ENCODE measurements at regions not wholly inside any gene's neighbourhood (a gene's known extent, or its start where the extent isn't known, plus 50 kb on each side); places are given as distances from the start of the nearest gene placed in this dataset.
A peak's percentile ranks its signal among the peaks of the same experiment; 100 is the strongest.

DNA sequence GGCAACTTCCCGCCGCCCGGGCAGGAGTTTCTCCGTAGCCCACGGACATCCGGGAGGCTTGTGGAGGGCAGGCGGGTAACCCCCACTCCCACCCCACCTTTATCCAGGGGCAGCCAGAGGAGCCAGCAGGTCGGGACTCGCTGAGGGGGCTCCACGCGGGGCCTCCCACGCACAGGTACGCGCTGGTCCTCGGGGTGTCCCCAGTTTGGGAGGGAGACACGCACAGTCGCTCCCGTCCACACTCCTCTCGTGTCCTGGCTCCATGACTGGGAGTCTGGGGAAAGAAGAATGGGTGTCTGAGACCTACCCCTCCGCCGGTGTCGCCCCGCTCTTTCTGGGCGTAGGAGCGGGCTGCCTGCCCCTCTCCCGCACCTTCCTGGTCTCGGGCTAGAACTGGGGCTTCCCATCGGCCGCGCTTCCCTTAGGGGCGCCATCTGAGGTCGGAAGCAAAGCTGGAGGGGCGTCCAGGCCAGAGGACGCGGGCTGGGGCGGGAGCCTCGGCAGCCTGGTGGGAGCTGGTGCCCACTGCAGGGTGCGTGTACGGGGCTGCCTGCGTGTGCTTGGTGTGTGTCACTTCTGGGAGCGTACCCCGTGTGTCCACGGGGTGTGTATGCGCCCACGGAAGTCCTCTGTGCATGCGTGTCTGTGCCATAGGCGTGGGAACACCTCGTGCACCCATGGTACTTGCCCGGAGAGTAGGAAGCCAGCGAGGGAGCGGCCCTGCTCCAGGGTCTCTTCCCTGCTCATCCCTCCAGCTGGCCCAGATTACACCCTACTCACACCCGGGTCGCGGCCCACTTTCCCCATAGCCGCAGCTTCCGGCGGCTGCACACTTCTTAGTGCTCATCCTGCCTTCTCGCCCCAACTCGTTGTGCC lies 73.0 kb upstream of the LEP start:
- no peak for DNase-seq (ENCODE audit: low spot score)

DNA sequence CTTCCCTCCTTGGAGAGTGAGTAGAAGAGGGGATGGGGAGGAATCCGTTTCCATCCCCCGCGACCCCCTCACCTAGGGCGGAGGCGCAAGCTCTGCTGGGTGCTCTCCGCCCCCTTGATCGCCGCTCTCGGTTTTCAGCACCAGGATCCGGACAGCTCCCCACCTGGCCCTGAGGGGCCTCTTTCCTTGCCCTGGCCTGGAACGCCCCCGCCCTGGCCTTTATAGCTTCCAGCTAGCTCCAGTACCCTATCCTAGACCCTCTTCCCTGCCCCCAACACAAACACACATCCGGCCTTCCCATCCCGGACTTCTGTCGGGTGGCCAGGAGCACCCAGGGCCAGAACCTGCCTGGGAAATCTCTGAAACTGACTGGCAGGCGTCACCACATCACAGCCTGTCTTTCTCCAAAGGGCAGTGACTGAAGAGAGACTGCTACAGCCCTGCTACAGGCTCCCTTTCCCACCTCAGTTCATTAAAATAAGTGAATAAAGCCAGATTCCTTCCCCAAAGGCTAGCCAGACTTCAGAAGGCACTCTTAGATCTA lies 72.3 kb upstream of the LEP start:
- DNase-seq (ENCODE audit: low spot score) = no peak

DNA sequence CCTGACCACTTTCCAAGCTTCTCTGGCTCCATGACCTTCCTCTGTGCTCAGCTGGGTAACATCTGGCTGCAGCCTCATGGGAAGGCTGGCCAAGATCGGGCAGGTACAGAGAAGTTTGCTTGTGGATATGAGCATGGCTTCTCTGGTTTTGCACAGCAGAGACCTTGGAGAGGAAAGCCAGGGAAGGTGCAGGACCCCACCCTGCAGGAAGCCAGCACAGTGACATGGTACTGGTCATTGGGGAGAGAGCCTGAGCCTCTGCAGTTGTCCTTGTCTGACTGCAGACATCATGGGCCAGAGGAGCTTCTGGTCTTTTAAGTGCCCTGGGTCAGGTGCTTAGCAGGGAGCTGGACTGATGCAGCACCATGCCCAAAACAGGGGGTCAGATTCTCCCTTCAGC lies 70.6 kb upstream of the LEP start:
- DNase-seq (ENCODE audit: low spot score) = no peak

DNA sequence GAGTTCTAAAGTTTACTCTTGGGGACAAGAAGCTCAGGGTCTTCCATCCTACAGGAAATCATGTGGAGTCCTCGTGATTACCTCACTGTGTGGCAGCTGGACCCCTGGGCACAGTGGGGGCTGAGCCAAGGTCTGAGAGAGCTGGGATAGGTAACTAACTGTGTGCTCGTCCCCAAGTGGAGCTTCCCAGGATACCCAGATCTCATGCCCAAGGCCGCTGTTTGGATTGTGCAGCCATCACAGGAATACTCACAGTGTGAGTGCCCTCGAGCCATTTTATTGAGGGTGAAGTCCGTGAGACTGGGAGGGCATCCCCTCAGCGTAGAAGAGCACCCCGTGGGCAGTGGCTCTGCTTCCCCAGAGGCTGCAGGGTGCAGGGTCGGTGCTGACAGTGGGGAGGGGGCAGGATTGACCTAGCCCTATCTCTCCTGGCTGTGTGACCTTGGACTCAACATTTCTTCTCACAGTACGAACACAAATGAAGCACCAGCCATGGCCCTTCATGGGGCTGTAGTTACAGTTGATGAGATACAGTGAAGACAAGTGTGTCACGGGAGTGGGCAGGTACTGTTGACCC lies 69.6 kb upstream of the LEP start:
- no peak for DNase-seq (ENCODE audit: low spot score)

DNA sequence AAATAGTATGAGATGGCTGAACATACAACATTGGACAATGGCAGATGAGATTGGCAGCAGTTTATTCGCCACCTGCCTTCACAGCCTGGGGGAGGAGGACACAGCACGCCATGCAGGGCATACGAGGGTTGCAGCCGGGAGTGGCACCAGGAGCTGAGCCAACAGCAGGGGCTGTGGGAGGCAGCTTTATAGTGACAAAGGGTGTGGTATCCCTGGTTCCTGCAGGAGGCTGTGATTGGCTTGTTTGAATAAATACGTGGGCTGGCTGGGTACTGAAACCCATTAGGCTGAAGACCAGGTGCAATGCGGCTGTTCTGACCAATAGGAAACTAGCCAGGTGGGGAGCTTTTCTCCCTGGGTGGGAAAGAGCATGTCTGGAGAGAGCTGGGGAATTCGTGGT lies 68.9 kb upstream of the LEP start:
- DNase-seq (ENCODE audit: low spot score) = no peak

DNA sequence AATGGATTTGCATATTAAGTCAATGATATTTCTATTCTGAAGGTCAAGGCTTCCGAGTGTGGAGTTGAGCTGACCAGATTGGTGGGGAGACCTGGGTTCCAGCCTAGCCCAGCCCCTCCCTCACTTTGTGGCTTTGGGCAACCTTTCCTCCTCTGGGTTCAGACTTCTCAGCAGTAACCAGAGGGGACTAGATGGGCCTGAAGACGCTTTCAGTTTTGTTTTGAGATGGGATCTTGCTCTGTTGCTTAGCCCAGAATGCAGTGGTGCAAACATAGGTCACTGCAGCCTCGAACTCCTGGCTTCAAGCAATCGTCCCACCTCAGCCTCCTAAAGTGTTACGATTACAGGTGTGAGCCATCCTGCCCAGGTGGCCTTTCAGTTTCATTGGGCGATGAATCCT lies 68.1 kb upstream of the LEP start:
- no peak for DNase-seq (ENCODE audit: low spot score)

DNA sequence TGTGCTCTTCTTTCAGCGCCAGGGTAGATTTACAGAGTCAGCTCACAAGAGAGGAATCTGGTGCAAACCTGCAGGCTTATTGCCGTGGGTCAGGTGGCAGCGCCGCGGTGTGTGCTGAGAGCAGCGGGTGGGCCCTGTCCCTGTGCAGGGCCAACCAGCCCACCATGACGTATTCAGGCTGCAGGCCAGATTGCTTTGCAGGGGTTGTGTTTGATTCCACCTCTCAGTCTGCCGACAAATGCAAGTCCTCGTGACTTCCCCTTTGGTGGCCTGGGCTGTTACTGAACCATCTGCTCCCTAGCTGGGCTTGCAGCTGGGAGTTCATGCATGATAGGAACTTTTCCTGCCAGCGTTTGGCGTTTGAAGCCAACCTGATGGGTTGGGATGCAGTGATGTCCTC lies 66.7 kb upstream of the LEP start:
- DNase-seq (ENCODE audit: low spot score) = peak; percentile 39

DNA sequence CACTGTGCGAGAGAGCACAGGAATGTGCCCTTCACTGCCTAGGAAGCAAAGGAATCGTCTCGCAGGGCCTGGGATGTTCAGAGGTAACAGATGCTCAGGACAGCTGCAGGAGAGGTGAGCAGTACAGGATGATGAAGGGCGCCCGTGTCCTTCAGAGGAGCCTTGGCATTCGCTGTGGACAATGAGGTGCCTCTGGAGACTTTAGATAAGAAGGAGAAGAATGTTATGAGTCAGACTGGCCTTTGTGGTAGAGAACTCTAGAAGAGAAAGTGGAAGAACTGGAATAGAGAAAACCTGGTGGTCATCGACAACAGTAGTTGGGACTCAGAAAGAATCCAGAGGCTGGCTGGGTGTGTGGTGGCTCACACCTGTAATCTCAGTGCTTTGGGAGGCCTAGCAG lies 64.4 kb upstream of the LEP start:
- DNase-seq (ENCODE audit: low spot score) = no peak

DNA sequence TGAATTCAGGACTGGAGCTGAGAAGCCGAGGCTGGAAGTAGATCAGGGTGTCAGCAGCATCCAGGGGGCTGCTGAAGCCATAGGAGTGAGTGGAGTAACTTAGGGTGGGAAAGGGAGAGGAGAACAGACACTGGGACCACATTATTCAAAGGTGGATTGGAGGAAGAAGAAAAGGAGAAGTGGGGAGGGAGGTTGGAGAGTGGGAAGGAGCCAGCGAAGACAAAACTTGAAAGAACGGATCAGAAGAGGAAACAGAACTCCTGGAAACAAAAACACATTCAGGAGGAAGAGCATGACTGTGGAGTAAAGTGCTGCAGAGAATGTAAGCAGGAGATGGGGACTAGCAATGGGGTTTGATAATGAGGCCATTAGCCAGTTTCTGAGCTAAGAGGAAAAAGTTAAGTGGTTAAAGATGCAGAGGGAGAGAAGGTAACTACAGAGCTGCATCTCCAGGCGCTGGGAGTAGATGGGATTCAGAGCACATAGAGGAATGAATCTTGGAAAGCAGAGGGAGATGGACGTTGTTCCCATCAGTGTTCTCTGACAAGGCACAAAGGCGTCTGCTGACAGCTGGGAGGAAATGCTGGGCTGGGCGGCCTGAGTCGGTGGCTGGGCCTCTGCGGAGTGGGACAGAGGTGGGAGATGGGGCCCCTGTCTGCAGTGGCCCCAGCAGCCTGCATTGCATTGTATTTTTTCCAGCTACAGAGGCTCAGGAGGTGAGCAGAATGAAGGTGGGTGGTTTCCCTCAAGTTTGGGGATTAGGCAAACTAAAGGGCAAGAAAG lies 63.1 kb upstream of the LEP start:
- no peak for DNase-seq (ENCODE audit: low spot score)

DNA sequence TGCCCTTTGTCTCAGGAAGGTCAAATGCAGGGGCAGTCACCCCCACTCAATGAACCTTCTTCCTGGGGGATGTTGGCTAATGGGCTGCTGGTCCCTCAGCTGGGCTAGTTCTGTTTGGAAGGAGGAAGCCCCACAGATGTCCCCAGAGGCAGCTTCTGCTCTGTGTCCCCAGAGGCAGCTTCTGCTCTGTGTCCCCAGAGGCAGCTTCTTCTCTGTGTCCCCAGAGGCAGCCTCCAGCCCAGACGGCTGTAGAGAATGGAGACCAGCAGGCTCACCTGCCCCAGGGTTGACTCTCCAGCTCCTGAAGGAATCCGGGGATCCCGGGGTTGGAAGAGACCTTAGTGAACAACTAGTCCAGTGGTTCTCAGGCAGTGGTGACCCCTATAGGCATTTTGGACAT lies 62.5 kb upstream of the LEP start:
- DNase-seq (ENCODE audit: low spot score) = no peak

DNA sequence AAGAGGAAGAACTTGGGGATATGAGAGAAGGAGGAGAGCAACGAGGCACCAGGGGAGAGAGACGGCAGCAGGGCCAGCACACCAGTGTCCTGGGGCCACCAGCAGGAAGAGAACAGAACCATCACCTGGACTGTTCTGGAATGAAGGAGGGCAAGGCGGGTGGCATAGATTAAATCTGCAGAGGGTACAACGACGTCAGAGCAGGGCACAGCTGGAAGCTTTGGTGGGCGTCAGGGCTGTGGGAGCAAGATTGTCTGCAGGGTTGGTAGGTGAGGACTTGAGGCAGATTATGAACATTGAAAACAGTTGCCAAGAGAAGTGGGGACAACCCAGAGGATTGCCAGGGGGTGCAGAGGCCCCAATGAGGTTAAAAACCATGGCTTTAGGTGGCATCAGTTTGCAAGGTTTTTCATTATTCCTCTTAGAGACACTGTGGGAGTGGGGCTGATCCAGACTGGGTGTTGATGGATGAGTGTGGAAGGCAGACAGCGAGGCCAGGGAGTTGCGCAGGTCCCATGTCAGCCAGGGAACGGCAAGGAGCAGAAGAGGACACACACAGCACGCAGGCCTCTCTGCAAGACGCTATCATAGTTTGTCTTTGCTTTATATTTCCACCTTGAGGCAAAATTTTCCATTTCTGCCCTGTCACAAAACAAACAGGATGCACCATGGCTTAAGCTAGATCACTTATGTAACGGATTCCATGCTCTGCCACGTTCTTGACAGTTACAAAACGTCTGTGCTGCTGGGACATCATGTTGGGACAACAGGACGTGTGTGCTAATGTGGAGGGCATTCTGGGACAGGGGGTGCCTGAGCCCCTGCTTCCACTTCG lies 52.5 kb upstream of the LEP start:
- DNase-seq (ENCODE audit: low spot score) = no peak

DNA sequence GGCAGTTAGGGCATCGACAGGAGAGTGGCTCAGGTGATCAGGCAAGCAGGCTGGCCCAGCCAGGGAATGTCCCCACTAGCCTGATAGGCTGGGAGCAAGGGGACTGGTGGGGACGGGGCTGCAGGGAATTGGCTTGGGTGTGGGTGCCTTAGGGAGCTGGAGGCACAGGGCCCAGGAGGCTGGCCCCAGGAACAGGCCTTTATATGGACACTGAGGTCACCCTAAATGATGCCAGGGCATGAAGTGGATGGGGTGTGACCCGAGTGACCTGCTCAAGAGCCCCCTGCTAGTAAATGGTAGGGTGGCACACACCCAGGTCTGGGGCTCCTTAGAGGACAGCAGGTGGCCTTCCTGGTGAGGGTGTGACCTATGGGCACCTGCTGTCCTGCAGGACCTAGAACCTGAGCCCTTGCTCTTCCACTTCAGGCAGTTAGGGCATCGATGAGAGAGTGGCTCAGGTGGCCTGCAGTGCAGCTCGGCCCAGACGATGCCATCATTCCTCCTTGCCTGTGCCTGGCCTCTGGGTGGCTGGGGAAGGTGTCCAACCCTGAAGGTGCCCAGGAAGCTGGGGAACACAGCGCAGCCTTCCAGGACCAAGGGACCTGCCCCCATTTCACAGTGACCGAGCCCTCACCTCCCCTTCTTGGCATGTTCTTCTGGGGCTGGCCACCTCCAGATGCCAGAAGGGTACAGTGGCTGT lies 51.7 kb upstream of the LEP start:
- DNase-seq (ENCODE audit: low spot score) = no peak

DNA sequence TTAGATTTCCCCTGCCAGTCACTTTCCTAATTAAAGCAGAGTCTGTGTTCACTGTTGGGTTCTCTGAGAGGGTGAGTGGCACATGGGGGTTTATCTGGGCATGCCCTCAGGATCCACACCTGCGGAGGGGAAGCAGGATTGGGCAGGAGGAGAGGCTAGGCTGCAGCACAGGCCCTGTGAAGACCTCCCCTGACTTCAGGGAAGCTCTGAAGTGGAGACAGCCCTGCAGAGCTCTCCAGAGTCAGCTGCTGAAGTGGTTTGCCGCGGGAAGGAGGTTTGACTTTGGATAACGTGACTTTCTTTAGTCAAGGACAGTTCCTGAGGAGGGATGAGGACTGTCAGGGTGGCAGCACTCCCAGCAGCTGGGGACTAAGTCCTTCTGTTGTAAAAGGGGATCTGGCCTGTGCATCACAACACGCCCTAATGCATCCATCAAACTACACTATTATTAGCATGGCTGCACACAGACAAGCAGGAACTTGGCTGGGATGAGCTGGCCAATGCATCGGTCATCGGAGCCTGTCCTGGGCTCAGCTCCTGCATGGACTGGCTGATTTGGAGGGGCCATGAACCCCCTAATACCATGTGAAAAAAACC lies 50.9 kb upstream of the LEP start:
- DNase-seq (ENCODE audit: low spot score) = no peak

DNA sequence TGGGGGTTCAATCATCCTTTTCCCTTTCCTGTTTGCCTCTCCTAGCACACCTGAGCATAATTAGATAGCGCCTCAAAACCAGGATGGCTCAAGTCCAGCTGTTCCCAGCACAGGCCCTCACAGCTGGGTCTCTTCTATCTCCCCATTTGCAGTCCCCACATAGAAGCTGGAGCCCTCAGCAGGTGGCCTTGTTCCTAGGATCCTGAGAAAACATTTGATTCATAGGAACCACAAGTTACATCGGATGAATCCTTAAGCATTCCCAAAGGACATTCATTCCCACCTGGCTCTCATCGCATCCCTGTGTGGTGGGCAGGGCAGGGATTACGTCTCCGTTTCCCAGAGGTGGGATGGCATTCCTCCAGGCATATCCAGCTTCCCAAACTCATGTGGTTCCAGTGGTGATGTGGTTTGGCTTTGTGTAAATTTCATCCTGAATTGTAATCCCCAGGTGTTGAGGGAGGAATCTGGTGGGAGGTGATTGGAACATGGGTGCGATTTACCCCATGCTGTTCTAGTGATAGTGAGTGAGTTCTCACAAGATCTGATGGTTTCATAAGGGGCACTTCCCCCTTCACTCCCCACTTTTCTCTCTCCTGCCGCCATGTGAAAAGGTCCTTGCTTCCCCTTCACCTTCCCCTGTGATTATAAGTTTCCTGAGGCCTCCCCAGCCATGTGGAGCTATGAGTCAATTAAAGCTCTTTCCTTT lies 49.8 kb upstream of the LEP start:
- no peak for DNase-seq (ENCODE audit: low spot score)
